G401.6 (cell line): ENCODE measurements at regions not wholly inside any gene's neighbourhood (a gene's known extent, or its start where the extent isn't known, plus 50 kb on each side); places are given as distances from the start of the nearest gene placed in this dataset.

Experiments used
- FAIRE-seq: peaks from 2 replicates; lab custom pipeline; 2012; peaks lifted over from hg19 to GRCh38; lab: Jason Lieb, UNC

DNA sequence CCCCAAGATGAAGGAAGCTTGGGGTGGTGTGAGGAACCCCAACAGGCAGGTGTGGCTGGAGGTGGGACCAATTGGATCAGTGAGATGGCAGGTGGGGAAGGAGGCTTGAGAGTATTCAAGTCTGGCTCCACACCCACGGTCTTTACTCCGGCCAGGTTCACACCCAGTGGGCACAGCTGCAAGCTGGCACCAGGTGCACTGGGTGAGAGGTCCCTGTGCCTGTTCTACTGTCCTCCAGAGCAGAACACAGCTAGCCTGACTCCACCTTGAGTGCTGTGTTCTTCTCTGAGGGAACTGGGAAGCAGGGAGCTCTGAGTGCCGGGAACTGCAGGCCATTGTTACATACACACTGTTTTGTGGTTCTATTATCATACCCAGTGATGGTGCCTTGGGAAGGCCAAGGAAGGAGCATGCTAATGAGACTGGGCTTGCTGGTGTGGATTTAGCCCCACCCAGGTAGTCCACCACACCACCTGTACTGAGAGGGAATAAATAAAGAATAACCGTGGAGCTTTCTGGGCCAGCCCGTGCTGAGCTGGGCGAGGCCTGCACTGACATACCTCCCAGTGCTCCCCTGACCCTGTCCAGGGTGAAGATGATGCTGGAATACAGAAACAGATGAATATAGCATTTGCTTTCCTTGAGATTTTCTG, 93.4 kb downstream of the ABHD5 start:
- FAIRE-seq = no peak

DNA sequence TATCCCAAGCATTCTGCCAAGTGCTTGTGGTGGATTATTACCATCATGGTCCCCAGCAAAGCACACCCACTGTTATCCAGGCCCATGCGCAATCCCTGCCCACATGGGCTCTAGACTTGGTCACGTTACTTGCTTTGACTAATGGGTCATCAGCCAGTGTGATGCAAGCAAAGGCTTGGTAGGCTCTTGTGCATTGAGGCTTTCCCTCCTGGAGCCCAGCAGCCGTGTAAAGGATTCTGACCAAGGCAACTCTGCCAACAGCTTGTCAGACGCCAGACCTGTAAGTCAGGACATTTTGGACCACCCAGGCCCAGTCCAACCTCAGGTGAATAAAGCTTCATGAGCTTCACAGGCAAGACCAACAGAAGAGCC, 93.9 kb downstream of the ABHD5 start:
- FAIRE-seq = no peak

DNA sequence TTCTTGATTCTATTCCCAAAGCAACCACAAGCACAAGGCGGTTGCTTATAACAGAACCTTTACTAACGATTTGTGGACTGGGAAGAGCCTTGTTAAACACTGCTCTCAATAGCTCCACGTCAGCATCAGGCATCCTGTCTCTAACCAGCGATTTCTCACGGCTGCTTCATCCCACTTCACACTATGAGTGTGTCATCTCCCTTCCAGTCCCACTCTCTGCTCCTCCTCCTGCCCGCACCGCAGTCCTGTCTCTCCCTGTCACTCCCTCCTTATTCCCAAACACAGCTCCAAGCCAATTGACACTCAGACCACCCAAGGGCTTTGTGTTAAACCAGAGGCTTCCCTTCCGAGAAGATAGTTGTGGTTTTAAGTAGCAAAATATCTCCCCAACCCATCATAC, 94.8 kb downstream of the ABHD5 start:
- no peak for FAIRE-seq

DNA sequence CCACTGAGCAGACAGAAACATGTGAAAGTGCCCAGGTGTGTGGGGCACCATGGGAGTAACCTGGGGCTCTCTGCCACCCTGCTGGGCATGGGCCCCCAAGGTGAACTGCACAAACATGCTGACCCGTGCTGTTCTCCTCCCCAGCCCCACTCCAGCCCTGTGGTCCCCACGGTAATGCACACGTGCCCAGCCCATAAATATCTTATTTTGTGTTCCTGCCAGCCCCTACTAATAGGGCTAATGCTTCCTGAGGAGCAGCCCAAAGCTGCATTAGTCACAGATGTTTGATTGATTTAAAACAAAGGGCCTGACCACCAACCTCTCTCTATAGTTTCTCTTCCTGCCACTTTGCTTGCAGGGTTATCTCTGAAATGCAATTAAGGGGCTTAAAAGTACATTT, 95.4 kb downstream of the ABHD5 start:
- FAIRE-seq = no peak

DNA sequence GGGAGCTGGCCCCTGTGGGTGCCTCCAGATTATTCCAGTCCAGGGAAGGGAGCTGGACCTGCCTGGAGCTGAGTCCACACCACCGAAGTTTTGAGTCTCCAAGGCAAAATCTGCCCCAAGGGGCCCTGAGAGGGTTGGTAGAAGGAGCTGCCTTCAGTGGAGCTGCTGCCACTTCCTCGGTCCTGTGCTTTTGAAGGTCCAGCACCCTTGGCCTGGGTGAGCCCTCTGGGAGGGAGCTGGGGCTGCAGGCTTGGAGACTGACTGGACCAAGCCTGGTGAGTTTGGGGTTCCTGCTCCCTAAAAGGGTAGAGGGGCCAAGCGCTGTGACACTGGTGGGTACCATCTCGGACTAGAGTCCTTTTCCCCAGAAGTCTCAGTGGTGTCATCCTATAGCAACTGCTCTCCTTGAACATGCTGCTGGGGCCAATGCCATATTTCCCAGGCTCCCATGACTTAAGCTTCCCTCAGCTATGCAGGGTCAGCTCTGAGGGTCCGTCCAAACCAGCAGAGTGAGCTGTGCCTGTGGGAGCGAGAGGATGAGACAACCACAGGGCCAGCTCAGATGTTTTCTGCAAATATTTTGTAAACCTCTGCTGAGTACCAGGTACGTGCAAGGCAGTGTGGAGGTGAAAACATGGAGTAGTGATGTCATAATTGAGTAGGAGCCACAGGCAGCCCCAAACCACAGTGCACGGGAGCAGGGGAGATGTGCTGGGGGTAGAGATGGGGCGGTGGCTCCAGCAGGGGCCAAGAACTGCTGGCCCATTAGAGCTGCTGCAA, 96.0 kb downstream of the ABHD5 start:
- no peak for FAIRE-seq

DNA sequence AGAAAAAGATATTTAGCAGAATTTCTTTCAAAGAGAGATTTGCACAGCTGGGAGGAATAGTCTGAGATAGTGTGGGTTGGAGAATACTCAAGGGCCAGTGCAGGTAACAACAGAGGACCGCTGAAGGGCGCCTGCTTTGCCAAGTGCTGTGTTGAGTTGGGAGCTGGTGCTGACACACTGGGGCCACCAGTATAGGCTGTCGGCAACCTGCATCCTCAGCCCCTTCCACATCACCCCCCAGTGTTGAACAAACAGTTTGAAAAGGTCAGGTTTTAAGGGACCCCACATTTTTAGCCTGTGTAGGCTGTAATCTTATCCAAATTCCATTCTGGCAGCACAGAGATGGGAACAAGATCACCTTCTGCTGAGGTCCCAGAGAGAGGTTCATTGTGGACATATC, 96.6 kb downstream of the ABHD5 start:
- FAIRE-seq = no peak

DNA sequence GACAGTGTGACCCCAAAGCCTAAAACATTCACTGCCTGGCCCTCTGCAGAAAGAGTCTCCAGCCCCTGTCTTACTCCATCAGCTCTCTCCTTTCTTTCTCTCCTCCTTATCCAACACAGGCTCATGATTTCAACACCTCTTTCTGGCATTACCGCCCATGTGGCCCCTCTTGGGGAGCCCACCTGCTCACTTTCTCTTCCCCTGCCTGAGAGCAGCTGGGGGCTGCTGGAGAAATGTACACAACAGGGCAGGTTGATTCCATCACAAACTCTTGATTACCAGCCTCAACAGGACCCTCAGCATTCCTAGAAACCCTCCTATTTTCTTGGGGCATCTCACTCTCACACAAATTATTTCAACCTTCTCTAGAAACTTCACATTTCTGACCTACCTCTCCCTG, 98.3 kb downstream of the ABHD5 start:
- FAIRE-seq = no peak

DNA sequence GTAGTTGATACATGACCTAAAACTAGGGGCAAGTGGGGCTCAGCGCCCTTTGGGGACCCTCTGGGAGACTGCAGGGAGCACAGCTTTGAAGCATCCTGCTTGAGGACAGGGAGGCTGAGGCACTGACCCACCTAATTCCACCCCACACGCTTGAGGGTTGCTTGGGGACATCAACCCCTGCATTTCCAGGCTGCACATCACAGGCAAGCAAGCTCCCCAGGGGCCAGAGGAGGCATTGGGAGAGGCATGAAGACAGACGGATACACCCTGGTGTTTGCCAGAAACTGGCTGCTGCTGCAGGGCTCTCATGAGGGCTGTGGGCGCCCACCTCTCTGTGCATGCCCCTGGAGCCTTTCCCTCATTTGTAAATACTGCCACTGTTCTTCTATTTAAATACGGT, 99.3 kb downstream of the ABHD5 start:
- FAIRE-seq = no peak

DNA sequence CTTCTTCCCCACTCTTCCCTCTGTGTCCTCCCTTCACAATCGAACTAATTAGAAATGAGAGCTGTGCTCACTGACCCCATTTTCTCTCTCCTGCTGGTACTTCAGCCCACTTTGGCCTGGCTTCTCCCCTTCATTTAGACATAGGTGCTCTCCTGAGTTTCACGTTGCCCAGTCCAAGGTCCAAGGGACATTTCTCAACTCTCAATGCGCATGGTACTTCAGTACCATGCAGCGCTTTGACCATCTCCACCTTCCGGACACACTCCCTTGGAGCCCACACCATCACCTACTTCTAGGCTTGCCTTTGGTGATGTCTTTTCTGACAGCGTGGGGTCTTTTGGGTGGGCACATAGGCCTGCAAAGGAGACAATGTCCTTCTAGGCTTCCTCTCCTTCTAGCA, 99.7 kb downstream of the ABHD5 start:
- no peak for FAIRE-seq

DNA sequence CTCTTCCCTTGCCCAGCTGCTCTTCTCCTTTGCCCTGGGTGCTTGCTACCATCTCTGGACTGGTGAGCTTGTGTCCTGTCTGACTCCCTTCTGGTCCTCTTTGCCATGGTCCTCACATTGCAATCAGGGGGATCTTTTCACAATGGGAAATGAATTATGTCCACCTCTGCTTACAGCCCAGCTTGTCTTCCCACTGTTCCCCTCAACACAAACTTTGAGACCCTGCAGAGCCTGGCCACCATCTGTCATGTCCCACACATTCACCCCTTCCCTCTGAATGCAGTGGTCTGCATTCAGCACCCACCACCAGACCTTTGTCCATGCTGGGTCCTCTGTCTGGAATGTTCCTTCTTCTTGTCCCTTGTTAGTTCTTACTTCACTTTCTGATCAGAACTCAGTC, 100.5 kb downstream of the ABHD5 start:
- FAIRE-seq = no peak

DNA sequence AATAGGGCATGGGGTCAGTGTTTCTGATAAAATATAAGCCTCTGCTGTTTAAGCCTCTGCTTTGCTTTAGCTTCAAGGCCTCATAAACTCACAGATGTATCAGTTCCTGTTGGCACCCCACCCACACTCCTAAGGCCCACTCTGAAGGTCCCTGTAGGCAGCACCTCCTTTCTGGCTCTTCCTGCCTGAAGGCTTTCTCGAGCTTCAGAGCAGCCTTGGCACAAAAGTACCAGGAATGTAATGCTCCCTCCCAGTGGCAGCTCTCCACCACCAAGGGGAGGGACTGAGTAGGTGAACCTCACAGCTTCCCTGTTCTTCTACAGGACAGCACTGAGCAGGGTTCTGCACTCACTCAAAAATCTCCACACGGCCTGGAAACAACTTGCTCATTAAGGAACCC, 102.2 kb downstream of the ABHD5 start:
- FAIRE-seq = no peak

DNA sequence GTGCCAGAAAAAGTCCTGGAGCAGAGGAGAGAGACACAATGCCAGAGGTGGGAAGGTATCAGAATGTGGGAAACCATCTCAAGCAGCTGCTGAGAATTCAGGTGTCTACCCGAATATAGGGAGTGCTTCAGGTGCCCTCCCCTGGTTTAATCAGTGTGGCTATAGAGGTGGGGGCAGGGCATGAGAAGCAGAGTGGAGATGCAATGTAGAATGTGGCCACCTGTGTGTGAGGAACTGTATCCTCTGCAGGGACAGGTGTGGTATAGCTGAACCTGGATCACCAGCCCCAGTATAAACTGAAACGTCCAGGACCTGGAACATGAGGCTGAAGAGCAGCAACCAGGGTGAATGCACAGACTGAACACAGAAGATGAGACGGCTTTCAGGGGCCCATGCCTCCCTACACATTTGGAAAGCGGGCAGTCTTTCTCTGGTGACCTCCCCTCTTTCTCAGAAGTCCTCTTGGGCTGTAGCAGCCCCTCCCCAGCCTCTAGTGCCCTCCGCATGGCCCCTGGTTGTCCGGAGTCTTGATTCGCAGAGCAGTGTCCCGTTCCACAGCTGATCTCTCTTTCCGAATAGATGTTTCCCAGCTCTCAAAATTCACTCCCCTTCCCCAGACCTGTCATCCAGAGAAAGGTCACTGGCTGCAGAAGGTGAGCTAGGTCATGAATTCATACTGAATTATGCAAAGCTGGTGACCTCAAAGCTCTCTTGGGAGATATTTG, 103.1 kb downstream of the ABHD5 start:
- no peak for FAIRE-seq

DNA sequence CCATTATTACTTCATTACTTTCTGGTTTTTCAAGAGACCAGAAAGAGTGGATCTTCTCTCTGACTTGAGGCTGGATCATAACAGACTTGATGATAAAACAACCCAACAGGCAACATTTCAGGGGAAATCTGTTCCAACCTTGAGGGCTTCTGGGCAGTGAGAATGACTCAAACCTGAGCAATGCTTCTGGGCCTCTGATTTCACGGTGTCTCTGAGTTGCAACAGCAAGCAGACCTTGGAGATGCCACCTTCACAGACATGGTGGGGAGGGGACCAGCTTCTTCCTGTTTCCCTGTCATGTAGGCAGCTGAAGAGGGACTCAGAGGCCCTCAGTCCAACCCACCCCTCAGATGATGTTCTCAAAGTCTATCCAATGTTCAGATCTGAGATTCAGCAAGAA, 104.0 kb downstream of the ABHD5 start:
- FAIRE-seq = no peak

DNA sequence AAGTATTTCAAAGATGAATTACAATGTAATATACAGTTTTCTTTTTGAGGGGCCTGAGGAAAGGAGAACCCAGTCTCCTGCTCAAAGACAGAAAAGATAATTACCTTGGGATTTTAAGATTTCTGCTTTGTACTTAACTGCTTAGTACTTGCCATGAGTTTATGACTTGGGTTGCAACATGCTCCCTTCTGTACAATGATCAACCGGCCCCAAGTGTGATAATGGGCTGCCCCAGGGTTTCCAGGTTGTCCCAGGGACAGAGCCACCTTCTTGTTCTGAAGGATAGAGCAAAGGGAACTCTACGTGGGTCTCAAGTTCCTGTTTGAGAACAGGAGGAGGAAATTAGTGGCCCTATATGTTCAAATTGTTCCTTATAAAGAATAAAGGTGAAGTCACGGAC, 104.8 kb downstream of the ABHD5 start:
- no peak for FAIRE-seq

DNA sequence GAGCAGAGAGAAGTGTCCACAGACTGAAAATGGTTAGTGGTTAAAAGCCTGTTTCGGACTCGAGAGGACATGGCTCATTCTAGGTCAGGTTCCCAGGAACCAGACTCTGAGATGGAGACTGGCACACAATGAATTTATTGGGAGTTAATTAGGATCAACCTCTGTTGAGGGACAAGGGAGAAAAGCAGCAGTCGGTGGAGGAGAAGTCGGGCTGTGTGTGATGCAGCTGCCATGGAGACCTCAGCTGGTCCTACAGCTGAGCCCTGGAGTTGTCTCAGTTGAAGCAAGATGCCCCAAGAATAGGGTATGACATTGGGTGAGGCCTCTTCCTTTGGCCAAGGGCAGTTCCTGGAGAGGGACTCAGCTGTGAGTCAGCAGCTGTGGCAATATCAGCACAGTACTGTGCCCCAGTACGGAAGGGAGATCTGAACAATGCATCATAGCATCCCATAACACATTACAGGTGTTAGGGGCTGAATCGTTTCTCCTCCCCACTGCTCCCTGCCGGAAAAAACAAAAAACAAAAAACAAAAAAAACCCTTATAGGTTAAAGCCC, 105.4 kb downstream of the ABHD5 start:
- no peak for FAIRE-seq

DNA sequence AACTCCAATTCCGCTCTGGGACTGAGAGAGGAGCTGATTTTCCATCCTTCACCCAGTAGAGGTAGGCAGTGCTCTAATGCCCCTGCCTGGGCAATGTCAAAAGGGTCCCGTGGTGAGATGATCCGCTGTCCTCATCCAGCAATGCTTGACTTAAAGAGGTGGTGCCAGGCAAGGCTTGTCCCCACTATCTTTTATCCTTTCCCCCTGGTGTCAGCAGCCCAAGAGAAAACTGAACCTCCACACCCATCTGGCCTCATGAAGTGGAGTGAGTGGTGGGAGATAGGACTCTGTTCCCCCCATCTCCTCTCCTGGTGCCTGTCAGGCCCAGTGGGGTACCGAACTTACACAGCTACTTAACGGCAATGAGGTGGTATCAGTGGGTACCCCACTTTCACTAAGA, 107.1 kb downstream of the ABHD5 start:
- no peak for FAIRE-seq

DNA sequence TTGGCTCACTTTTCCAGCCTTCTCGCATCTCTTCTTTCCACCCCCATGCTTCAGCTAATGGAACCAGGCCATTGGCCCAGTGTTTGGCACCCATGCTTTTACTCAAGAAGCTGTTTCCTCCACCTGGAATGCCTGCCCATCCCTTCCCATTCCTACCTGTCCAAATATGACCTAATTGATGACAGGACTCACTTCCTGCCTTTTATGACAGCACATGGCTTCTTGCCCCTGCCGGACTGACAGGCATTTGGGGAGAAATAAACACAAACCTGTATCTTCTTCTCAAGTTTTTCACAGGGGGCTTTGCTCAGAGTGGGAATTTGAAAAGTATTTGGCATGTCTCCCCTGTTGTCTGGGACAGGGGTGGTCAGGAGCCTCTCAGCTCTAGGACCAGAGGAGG, 120.1 kb downstream of the ABHD5 start:
- FAIRE-seq = no peak

DNA sequence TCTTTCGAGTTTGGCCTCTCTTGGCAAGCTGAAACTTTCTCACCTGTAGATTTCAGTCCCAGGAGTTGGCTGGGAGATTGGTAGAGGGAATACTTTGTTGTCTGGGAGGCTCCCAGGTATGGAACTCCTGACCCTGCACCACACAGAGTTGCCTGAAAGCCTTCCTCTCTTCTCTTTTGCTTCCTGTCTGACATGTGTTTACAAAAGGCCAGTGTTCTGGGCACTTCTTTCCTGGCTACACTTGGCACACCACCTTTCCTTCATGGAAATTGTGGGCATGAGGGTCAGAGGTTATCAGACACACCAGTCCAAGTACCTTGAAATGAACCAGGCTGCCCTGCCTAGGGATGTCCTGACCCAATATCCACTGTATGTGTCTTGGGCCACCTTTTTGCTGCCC, 123.7 kb downstream of the ABHD5 start:
- no peak for FAIRE-seq

DNA sequence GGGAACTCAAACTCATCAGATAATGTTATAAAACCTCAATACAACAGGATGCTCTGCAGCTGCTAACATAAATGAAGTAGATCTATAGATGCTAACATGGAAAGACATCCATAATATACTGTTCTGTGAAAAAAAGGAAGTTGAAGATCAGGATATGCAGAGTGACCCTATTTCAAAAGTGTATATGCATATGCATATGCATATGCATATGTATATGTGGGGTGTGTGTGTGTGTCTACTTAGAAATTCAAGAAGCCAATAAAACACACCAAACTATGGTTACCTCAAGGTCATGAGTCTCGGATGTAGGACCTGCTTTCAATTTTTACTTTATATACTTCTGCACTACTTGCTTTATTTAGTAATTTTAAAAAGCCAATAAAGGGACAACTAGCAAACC, 125.6 kb downstream of the ABHD5 start:
- FAIRE-seq = no peak

DNA sequence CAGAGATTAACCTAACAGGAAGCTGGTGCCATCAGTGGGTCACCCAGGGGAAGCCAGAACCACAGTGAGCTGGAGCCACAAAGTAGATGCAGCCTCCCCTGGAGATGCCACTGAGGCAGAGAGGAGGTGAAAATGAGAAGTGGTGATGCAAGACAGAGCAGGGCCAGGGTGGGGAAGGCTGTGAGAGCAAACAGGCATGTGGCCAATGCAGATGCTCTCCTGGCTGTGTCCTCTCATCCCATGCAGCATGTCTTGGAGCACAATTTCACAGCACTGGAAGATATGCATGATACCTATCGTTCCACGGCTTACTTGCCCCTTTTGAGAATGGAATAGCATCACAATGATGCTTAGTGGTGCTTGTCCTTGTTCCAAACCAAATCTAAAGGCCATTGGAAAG, 126.3 kb downstream of the ABHD5 start:
- FAIRE-seq = no peak

DNA sequence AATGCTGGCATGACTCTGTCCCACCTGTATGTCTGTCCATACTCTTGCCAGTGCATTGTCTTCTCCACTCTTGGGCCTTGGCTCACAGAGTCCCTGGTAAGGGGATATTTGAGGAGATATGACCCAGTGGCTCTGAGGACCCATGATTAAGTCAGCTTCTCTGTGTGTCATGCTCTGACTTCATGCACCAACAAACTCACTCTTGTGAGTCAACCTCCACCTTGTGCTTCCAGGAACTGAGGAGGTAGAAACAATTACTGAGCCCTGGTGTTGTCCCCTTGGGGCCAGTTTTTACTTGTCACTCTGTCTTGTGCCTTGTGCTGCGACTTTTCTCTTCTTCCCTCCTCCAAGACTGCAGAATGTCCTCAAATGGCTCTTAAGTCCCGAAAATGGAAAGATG, 127.1 kb downstream of the ABHD5 start:
- FAIRE-seq = no peak

DNA sequence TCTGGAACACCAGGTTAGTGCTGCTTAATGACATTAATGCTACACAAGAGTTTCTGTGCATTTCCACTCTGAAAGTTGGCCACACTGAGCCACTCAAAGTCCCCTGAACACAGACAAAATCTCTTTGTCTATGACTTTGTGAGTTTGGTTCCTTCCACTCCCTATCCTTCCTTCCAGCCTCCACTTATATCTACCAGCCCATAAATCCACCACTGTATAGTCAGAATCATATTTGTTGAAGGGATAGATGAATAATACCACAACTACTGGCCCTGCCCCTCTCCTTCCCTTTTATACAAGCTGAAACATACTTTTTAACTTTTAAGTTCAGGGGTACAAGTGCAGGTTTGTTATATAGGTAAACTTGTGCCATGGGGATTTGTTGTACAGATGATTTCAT, 127.5 kb downstream of the ABHD5 start:
- FAIRE-seq = no peak

DNA sequence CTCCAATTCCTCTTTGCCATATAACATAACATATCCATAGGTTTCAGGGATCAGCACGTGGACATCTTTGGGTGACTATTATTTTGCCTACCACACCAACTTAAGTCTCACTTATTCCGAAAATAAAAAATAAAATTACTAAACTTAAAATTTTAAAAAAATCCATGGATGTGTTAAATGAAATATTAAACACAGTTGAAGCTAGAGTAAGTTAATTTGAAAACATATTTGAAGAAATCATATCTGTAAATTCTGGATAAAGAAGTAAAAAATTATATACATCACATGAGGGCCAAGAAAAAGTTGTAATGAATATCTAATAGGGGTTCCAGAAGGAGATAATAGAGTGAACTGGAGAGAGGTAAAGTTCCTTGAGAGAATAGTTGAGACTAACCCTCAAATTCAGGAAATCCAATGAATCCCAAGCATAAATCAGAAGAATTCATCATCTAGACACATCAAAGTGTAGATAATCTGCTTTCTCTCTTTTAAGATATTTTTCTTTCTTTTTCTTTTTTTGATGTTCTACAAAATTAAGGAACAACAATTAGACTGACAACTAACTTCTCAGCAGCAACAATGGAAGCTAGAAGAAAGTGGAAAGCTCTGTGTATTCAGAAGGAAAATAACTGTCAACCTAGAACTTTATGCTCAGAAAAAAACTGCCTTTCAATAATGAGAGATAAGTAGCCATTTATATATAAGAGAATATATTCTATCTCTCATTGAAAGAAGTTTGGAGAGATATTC, 147.4 kb downstream of the ABHD5 start:
- FAIRE-seq = peak; percentile 6
